D721Med (cell line): ENCODE measurements at regions not wholly inside any gene's neighbourhood (a gene's known extent, or its start where the extent isn't known, plus 50 kb on each side); places are given as distances from the start of the nearest gene placed in this dataset.
"Not testable (repeated sequence)": the region's sequence is repeated elsewhere in the genome, so short reads cannot be mapped to it uniquely, and the experiment has no call there.

ENCODE experiments used
- DNase-seq: peaks from one replicate; pipeline ENCODE4 v3.0.0; 2011; ENCODE audit warnings: low spot score; ENCODE audit not compliant: insufficient read length
- FAIRE-seq: peaks from 2 replicates; lab custom pipeline; 2011; peaks lifted over from hg19 to GRCh38; lab: Jason Lieb, UNC
- TF ChIP-seq, protein P1 (sequence below): IDR thresholded peaks from 2 replicates; pipeline ENCODE4 v1.5.1; 2012; ENCODE audit warnings: mild to moderate bottlenecking, control low read depth; ENCODE audit not compliant: insufficient read depth; ENCODE audit errors: missing control alignments

DNA sequence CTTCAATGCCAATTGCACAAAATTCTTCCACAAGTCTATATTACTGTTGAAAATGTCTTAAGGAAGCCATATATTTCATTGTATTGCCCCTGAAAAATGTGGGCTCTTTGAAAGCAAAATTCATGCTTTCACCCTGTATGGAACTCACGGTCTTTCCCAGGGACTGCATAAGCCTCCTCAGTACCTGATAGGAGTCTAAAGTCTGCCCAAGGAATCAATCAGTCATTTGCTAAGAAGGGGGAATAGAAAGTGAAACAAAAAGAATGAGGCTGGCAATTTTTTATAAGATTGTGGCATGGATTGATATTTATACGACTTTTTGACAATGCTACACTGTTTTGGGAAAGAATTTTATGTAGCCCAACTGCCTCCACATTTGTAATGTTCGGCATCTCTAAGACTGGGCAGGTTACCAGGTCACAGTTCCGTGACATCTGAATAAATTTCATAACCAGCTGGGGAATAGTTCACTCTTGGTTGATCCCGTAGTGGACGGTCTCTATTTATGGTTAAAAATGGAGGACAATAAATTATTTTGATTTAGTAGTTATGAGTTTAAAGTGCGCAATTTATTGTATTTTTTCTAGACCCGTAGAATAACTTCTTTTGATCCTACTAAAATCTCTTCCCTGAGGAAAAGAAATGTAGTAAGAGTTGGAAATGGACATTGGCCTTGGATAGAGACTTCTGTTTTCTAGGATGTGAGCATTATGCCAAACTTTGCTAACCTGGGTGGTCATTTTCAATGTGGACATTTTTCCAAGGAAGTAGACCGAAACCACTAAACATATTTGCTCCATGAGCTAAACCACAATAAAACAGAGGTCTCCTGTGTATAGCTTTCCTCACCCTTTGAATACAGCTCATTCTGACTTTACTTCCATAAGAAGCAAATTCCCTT is 1585.4 kb downstream of the EFNB2 start:
- TF ChIP-seq, protein P1, sequence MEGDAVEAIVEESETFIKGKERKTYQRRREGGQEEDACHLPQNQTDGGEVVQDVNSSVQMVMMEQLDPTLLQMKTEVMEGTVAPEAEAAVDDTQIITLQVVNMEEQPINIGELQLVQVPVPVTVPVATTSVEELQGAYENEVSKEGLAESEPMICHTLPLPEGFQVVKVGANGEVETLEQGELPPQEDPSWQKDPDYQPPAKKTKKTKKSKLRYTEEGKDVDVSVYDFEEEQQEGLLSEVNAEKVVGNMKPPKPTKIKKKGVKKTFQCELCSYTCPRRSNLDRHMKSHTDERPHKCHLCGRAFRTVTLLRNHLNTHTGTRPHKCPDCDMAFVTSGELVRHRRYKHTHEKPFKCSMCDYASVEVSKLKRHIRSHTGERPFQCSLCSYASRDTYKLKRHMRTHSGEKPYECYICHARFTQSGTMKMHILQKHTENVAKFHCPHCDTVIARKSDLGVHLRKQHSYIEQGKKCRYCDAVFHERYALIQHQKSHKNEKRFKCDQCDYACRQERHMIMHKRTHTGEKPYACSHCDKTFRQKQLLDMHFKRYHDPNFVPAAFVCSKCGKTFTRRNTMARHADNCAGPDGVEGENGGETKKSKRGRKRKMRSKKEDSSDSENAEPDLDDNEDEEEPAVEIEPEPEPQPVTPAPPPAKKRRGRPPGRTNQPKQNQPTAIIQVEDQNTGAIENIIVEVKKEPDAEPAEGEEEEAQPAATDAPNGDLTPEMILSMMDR: no peak
- no peak for DNase-seq
- FAIRE-seq: no peak

DNA sequence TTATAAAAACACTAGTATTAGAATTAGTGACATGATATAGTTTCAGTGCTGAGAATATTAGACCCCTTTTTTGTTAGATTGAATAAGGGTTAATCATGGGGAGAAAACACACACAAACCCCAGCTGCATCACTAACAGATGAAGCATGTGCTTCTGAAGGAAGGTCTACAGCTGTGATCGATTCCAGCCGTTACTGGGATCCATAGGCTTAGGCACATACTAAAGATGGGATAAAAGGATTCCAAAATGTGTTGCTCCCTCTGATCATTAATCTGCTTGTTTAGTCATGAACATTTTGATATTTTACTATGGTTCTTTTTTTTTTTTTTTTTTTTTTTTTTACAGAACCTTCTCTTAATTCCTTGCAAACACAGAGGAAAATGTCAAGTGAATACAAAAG is 1591.3 kb downstream of the EFNB2 start:
- TF ChIP-seq, protein P1: no peak
- DNase-seq: no peak
- no peak for FAIRE-seq

DNA sequence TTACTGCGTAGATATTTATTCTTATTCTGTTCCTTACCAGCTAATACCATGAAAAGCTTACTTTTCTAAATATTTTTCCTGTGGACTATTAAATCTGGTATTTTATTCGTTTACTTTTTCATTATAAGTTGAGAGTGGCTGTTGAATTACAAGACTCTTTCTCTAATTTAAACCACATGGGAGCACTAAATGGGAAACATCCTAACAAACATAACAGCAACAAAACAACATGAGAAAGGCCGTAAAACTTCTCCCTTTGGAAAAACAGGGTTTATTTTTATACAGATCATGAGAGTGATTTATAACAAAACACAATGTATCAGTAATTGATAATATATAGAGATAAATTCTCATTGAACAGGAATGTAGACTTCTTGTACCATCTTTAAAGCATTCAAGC is 1592.1 kb downstream of the EFNB2 start:
- FAIRE-seq (no peak), DNase-seq (no peak)
- TF ChIP-seq, protein P1: no peak

DNA sequence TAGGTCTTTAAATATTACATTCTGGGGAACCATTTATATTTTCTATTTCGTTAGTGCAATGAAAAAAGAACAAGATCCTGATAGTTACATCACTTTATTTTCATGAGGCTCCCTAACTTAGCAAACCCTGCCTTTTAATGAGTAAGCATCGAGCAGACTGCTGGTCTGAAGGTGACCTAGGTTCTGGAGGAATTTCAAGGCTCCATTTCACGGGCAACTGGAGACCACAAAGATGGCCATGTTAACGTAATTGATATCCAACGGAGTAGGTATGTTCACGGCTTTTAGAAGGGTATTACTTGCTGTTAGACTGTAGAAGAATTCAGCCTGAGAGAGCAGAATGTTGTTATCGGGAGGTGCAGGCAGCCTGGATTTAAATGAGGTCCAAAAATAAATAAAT is 1597.6 kb downstream of the EFNB2 start:
- no peak for DNase-seq
- TF ChIP-seq, protein P1: no peak
- FAIRE-seq: no peak

DNA sequence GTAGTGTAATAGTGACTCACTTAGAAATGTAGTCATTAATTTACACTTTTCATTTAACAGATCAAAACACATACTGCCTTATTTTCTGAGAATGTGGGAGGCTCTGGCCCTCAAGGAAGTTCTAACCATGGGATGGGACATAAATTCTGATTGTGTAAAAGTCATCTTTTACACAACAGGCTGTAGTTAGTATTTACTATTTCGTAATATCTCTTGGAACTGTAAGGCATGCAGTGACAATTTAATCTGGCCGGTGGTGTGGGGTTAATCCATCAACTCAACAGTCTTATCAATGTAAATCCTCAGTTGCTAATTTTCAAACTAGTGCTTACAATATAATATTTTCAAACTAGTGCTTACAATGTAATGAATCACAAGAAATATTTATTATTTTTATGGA is 1599.2 kb downstream of the EFNB2 start:
- TF ChIP-seq, protein P1: no peak
- FAIRE-seq: no peak
- DNase-seq: no peak

DNA sequence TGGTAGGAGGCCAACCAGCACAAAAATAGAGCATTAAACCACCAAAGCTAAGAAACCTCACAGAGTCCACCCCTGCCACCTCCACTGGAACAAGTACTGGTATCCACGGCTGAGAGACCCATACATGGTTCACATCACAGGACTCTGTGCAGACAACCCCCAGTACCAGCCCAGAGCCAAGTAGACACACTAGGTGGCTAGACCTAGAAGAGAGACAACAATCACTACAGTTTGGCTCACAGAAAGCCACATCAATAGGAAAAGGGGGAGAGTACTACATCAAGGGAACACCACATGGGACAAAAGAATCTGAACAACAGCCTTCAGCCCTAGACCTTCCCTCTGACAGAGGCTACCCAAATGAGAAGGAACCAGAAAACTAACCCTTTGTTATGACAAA is 1614.9 kb downstream of the EFNB2 start:
- DNase-seq, FAIRE-seq: not testable (repeated sequence)

DNA sequence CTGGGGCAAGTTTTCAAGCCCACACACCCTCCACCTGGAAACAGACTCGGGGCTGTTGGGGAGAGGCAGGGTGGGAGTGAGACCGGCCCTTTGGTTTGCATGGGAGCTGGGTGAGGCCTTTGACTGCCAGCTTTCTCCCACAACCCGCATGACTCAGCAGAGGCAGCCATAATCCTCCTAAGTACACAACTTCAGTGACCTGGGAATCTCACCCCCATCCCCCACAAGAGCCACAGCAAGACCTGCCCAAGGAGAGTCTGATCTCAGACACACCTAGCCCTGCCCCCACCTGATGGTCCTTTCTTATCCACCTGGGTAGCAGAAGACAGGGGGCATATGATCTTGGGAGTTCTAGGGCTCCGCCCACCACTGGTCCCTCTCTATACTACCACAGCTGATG is 1615.4 kb downstream of the EFNB2 start:
- TF ChIP-seq, protein P1: no peak
- DNase-seq (no peak), FAIRE-seq (no peak)
